HEK293 (cell line): ENCODE measurements at regions not wholly inside any gene's neighbourhood (a gene's known extent, or its start where the extent isn't known, plus 50 kb on each side); places are given as distances from the start of the nearest gene placed in this dataset.

Source experiments
- CTCF ChIA-PET: fragments of 350-600 bp; formaldehyde crosslinking; extraction: SDS; loops from one replicate; lab custom pipeline; 2021; ENCODE audit warnings: antibody characterized with exemption; lab: Yijun Ruan, JAX
- POLR2A ChIA-PET: fragments of 300-600 bp; formaldehyde crosslinking; extraction: SDS; loops from one replicate; lab custom pipeline; 2020; ENCODE audit warnings: antibody characterized with exemption, inconsistent platforms; lab: Yijun Ruan, JAX
- H3K27ac ChIP-seq: fragments of 200-500 bp; sonication (Bioruptor generic); 2 replicates; pipeline ENCODE4 v1.5.1; 2014; ENCODE audit warnings: low read depth, low read length, control low read depth, inconsistent platforms; ENCODE audit errors: extremely low read depth
- H3K36me3 ChIP-seq, 2 experiments: fragments of 200-500 bp in 1 of 2; sonication (Bioruptor generic) in 1 of 2; 1 replicate in 1 of 2; 2 replicates in 1 of 2; pipeline ENCODE4 v1.5.1; 2014 to 2017; ENCODE audit warnings: inconsistent platforms in 2 of 2, low read length in 2 of 2; ENCODE audit not compliant: control insufficient read depth in 2 of 2, insufficient read depth in 1 of 2
- H3K4me1 ChIP-seq: fragments of 200-500 bp; sonication (Bioruptor generic); 2 replicates; pipeline ENCODE4 v1.5.1; 2014; ENCODE audit warnings: mild to moderate bottlenecking, low read length, inconsistent platforms; ENCODE audit not compliant: control insufficient read depth, insufficient read depth
- H3K4me3 ChIP-seq: 2 replicates; pipeline ENCODE4 v1.5.1; 2011; ENCODE audit warnings: low read depth, mild to moderate bottlenecking, control low read depth, low read length, moderate library complexity
- H3K9me3 ChIP-seq: fragments of 200-500 bp; sonication (Bioruptor generic); 2 replicates; pipeline ENCODE4 v1.5.1; 2014; ENCODE audit warnings: low read depth, low read length, inconsistent platforms; ENCODE audit not compliant: control insufficient read depth, insufficient read depth
- CTCF ChIP-seq: fragments of 450-650 bp; formaldehyde crosslinking; IDR thresholded peaks from 2 replicates; pipeline ENCODE4 v1.5.1; 2016; ENCODE audit warnings: missing biosample characterization, missing genetic modification characterization
- HIC1 ChIP-seq: fragments of 450-650 bp; formaldehyde crosslinking; IDR thresholded peaks from 2 replicates; pipeline ENCODE4 v1.5.1; 2016; ENCODE audit warnings: missing biosample characterization, missing genetic modification characterization
- HOXD13 ChIP-seq: sonication (generic); formaldehyde crosslinking; IDR thresholded peaks from 2 replicates; pipeline ENCODE4 v1.8.0; 2022; ENCODE audit warnings: missing genetic modification reagents, borderline replicate concordance
- KLF10 ChIP-seq: fragments of 450-650 bp; IDR thresholded peaks from 2 replicates; pipeline ENCODE4 v1.5.1; 2018; ENCODE audit warnings: missing biosample characterization, mild to moderate bottlenecking, missing genetic modification characterization
- MEIS1 ChIP-seq: sonication (generic); formaldehyde crosslinking; IDR thresholded peaks from 2 replicates; pipeline ENCODE4 v1.8.1; 2022; ENCODE audit warnings: missing genetic modification reagents, mild to moderate bottlenecking, borderline replicate concordance
- PRDM1 ChIP-seq: fragments of 450-650 bp; formaldehyde crosslinking; IDR thresholded peaks from 2 replicates; pipeline ENCODE4; 2016; ENCODE audit warnings: missing biosample characterization, missing genetic modification characterization
- PRDM6 ChIP-seq: fragments of 450-650 bp; formaldehyde crosslinking; IDR thresholded peaks from 2 replicates; pipeline ENCODE4 v1.5.1; 2017; ENCODE audit warnings: missing biosample characterization, missing genetic modification characterization
- SP7 ChIP-seq: fragments of 450-650 bp; formaldehyde crosslinking; IDR thresholded peaks from 2 replicates; pipeline ENCODE4 v1.5.1; 2016; ENCODE audit warnings: missing biosample characterization, missing genetic modification characterization
- ZBTB48 ChIP-seq: fragments of 450-650 bp; formaldehyde crosslinking; IDR thresholded peaks from 2 replicates; pipeline ENCODE4 v1.5.1; 2016; ENCODE audit warnings: missing biosample characterization, missing genetic modification characterization
- ZFP37 ChIP-seq: fragments of 450-650 bp; formaldehyde crosslinking; IDR thresholded peaks from 2 replicates; pipeline ENCODE4 v1.5.1; 2016; ENCODE audit warnings: missing biosample characterization, missing genetic modification characterization
- ZFP69B ChIP-seq: fragments of 450-650 bp; formaldehyde crosslinking; IDR thresholded peaks from 2 replicates; pipeline ENCODE4 v1.5.1; 2016; ENCODE audit warnings: missing biosample characterization, missing genetic modification characterization
- ZNF112 ChIP-seq: fragments of 450-650 bp; formaldehyde crosslinking; IDR thresholded peaks from 2 replicates; pipeline ENCODE4 v1.5.0; 2017; ENCODE audit warnings: missing biosample characterization, missing genetic modification characterization
- ZNF140 ChIP-seq: fragments of 450-650 bp; formaldehyde crosslinking; IDR thresholded peaks from 2 replicates; pipeline ENCODE4 v1.5.1; 2016; ENCODE audit warnings: missing biosample characterization, missing genetic modification characterization
- ZNF221 ChIP-seq: fragments of 450-650 bp; formaldehyde crosslinking; IDR thresholded peaks from 2 replicates; pipeline ENCODE4 v1.5.1; 2017; ENCODE audit warnings: missing biosample characterization, missing genetic modification characterization, borderline replicate concordance
- ZNF239 ChIP-seq: fragments of 450-650 bp; formaldehyde crosslinking; IDR thresholded peaks from 2 replicates; pipeline ENCODE4 v1.5.1; 2016; ENCODE audit warnings: missing biosample characterization, missing genetic modification characterization
- ZNF24 ChIP-seq: fragments of 450-650 bp; formaldehyde crosslinking; IDR thresholded peaks from 2 replicates; pipeline ENCODE4 v1.5.1; 2016; ENCODE audit warnings: missing biosample characterization, missing genetic modification characterization
- ZNF311 ChIP-seq: fragments of 450-650 bp; formaldehyde crosslinking; IDR thresholded peaks from 2 replicates; pipeline ENCODE4 v1.5.1; 2017; ENCODE audit warnings: missing biosample characterization, missing genetic modification characterization, borderline replicate concordance
- ZNF341 ChIP-seq: fragments of 450-650 bp; formaldehyde crosslinking; IDR thresholded peaks from 2 replicates; pipeline ENCODE4; 2016; ENCODE audit warnings: low read depth, missing biosample characterization, missing genetic modification characterization
- ZNF391 ChIP-seq: fragments of 450-650 bp; formaldehyde crosslinking; IDR thresholded peaks from 2 replicates; pipeline ENCODE4 v1.5.1; 2016; ENCODE audit warnings: low read depth, missing biosample characterization, missing genetic modification characterization, borderline replicate concordance
- ZNF423 ChIP-seq: fragments of 450-650 bp; formaldehyde crosslinking; IDR thresholded peaks from 2 replicates; pipeline ENCODE4 v1.5.1; 2016; ENCODE audit warnings: missing biosample characterization, missing genetic modification characterization
- ZNF426 ChIP-seq: fragments of 450-650 bp; formaldehyde crosslinking; IDR thresholded peaks from 2 replicates; pipeline ENCODE4 v1.5.1; 2017; ENCODE audit warnings: missing biosample characterization, missing genetic modification characterization, mild to moderate bottlenecking, inconsistent platforms, moderate library complexity
- ZNF473 ChIP-seq: fragments of 450-650 bp; formaldehyde crosslinking; IDR thresholded peaks from 2 replicates; pipeline ENCODE4 v1.5.1; 2017; ENCODE audit warnings: missing biosample characterization, missing genetic modification characterization
- ZNF529 ChIP-seq: fragments of 450-650 bp; formaldehyde crosslinking; IDR thresholded peaks from 2 replicates; pipeline ENCODE4 v1.5.1; 2017; ENCODE audit warnings: missing genetic modification characterization, missing biosample characterization; ENCODE audit not compliant: insufficient replicate concordance
- ZNF626 ChIP-seq: fragments of 450-650 bp; sonication (Bioruptor Pico); formaldehyde crosslinking; IDR thresholded peaks from 2 replicates; pipeline ENCODE4 v1.5.1; 2018; ENCODE audit warnings: missing biosample characterization, missing genetic modification characterization, inconsistent platforms
- ZNF664 ChIP-seq: fragments of 450-650 bp; formaldehyde crosslinking; IDR thresholded peaks from 2 replicates; pipeline ENCODE4 v1.5.1; 2016; ENCODE audit warnings: missing biosample characterization, missing genetic modification characterization
- ZNF670 ChIP-seq: fragments of 450-650 bp; formaldehyde crosslinking; IDR thresholded peaks from 2 replicates; pipeline ENCODE4 v1.5.1; 2016; ENCODE audit warnings: missing biosample characterization, missing genetic modification characterization, low read depth
- ZNF777 ChIP-seq: fragments of 450-650 bp; formaldehyde crosslinking; IDR thresholded peaks from 2 replicates; pipeline ENCODE4 v1.5.1; 2017; ENCODE audit warnings: missing biosample characterization, missing genetic modification characterization, borderline replicate concordance
- ZNF791 ChIP-seq: fragments of 450-650 bp; formaldehyde crosslinking; IDR thresholded peaks from 2 replicates; pipeline ENCODE4 v1.5.1; 2016; ENCODE audit warnings: missing biosample characterization, missing genetic modification characterization
- ZNF843 ChIP-seq: fragments of 450-650 bp; formaldehyde crosslinking; IDR thresholded peaks from 2 replicates; pipeline ENCODE4 v1.5.1; 2016; ENCODE audit warnings: missing biosample characterization, missing genetic modification characterization
- ZSCAN4 ChIP-seq: fragments of 450-650 bp; formaldehyde crosslinking; IDR thresholded peaks from 2 replicates; pipeline ENCODE4 v1.5.1; 2017; ENCODE audit warnings: missing biosample characterization, missing genetic modification characterization
- TF ChIP-seq, protein P1 (sequence below): fragments of 450-650 bp; formaldehyde crosslinking; IDR thresholded peaks from 2 replicates; pipeline ENCODE4; 2016; ENCODE audit warnings: missing biosample characterization, missing genetic modification characterization

- POLR2A ChIA-PET, result no interaction called here
- Histone ChIP-seq H3K9me3 (no peaks in the 10 kb centered on the region), H3K4me3 (no peak overlapping the region), H3K36me3 (no peaks in the 10 kb centered on the region), H3K27ac (no peak overlapping the region), H3K4me1 (no peaks in the 10 kb centered on the region)
- CTCF ChIA-PET, result no interaction called here
- TF ChIP-seq ZNF311, result no peak
- TF ChIP-seq ZNF423 (tag by site-specific recombination), result no peak
- TF ChIP-seq ZNF24 (tag by site-specific recombination), result no peak
- no peak for TF ChIP-seq ZSCAN4 (tag by site-specific recombination)
- no peak for TF ChIP-seq ZNF626 (tag by site-specific recombination)
- TF ChIP-seq ZNF391, result no peak
- TF ChIP-seq ZNF140, result no peak
- TF ChIP-seq ZBTB48 (tag by site-specific recombination), result no peak
- no peak for TF ChIP-seq ZNF112 (tag by site-specific recombination)
- TF ChIP-seq HOXD13 (CRISPR knock-in tag), result no peak
- no peak for TF ChIP-seq ZNF221 (tag by site-specific recombination)
- no peak for TF ChIP-seq ZNF843 (tag by site-specific recombination)
- TF ChIP-seq, protein P1, sequence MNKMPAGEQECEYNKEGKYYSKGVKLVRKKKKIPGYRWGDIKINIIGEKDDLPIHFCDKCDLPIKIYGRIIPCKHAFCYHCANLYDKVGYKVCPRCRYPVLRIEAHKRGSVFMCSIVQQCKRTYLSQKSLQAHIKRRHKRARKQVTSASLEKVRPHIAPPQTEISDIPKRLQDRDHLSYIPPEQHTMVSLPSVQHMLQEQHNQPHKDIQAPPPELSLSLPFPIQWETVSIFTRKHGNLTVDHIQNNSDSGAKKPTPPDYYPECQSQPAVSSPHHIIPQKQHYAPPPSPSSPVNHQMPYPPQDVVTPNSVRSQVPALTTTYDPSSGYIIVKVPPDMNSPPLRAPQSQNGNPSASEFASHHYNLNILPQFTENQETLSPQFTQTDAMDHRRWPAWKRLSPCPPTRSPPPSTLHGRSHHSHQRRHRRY (tag by site-specific recombination), result no peak
- TF ChIP-seq CTCF, result no peak
- TF ChIP-seq ZNF664, result no peak
- TF ChIP-seq ZFP69B (tag by site-specific recombination), result no peak
- TF ChIP-seq ZNF239 (tag by site-specific recombination), result no peak
- no peak for TF ChIP-seq SP7
- TF ChIP-seq ZNF777, result no peak
Observed at GRCh38 chr2:184336688-184337087, 261.6 kb upstream of the ZNF804A start.

DNA sequence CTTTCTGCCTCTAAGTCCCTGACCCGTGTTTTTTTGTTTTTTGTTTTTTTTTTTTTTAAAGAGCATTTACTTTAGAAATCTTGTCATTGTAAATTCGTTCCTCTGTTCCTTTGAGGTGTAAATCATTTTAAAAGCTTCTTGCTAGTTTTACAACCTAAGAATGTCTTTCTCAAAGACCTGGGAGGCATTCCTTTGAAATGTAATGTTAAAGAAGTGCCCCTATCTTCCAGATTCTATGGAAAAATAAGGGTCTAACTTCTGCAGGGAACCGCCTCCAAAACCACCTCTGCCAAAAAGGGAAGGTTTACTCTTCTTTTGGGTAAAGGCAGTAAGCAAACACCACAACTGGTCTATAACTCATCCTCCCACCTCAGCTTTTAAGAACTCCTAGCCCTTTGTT lies 259.6 kb upstream of the ZNF804A start:
- ChIA-PET CTCF (no interaction called here), POLR2A (no interaction called here)
- Histone ChIP-seq H3K27ac (no peak overlapping the region), H3K36me3 (no peaks in the 10 kb centered on the region), H3K4me1 (no peaks in the 10 kb centered on the region), H3K9me3 (no peaks in the 10 kb centered on the region), H3K4me3 (no peak overlapping the region)
- TF ChIP-seq MEIS1 (CRISPR knock-in tag), result no peak
- TF ChIP-seq ZNF670 (tag by site-specific recombination), result no peak
- no peak for TF ChIP-seq HIC1 (tag by site-specific recombination)
- no peak for TF ChIP-seq PRDM1 (tag by site-specific recombination)
- TF ChIP-seq ZFP37, result no peak
- TF ChIP-seq ZNF791, result no peak
- no peak for TF ChIP-seq ZNF426 (tag by site-specific recombination)
- no peak for TF ChIP-seq PRDM6 (tag by site-specific recombination)
- TF ChIP-seq ZNF473 (tag by site-specific recombination), result no peak
- no peak for TF ChIP-seq ZNF341 (tag by site-specific recombination)
- TF ChIP-seq ZNF529, result no peak
- TF ChIP-seq ZBTB48 (tag by site-specific recombination), result no peak
- TF ChIP-seq KLF10, result no peak
- TF ChIP-seq ZNF112 (tag by site-specific recombination), result no peak
